IPS DF 4.7 (cell line): ENCODE measurements at regions not wholly inside any gene's neighbourhood (a gene's known extent, or its start where the extent isn't known, plus 50 kb on each side); places are given as distances from the start of the nearest gene placed in this dataset.
"Not testable (repeated sequence)": the region's sequence is repeated elsewhere in the genome, so short reads cannot be mapped to it uniquely, and the experiment has no call there.

Source experiments
- DNase-seq: peaks from one replicate; pipeline ENCODE4 v3.0.0-alpha.2; 2013; ENCODE audit warnings: low spot score; ENCODE audit errors: extremely low read depth

GRCh38 chrX:37904833-37905232 is 57.5 kb upstream of the DYNLT3 start:
- no peak for DNase-seq

- peak; percentile 28 for DNase-seq
These were observed 58.2 kb upstream of the DYNLT3 start for GRCh38 chrX:37905436-37906147.

GRCh38 chrX:37906357-37906756 is 59.0 kb upstream of the DYNLT3 start:
- DNase-seq = no peak

- DNase-seq = no peak
These were observed 62.8 kb upstream of the DYNLT3 start for GRCh38 chrX:37910186-37910585.

GRCh38 chrX:37912304-37912703 is 64.9 kb upstream of the DYNLT3 start:
- DNase-seq = no peak

- no peak for DNase-seq
These were observed 65.4 kb upstream of the DYNLT3 start for GRCh38 chrX:37912777-37913176.

- no peak for DNase-seq
These were observed 70.8 kb upstream of the DYNLT3 start for GRCh38 chrX:37918168-37918567.

- DNase-seq = no peak
These were observed 71.3 kb upstream of the DYNLT3 start for GRCh38 chrX:37918703-37919102.

- no peak for DNase-seq
These were observed 74.4 kb upstream of the DYNLT3 start for GRCh38 chrX:37921758-37922157.

- DNase-seq = no peak
These were observed 75.6 kb upstream of the DYNLT3 start for GRCh38 chrX:37922928-37923327.

- not testable (repeated sequence) for DNase-seq
These were observed 78.4 kb upstream of the DYNLT3 start for GRCh38 chrX:37925761-37926160.

GRCh38 chrX:37926700-37927099 is 79.3 kb upstream of the DYNLT3 start:
- no peak for DNase-seq

GRCh38 chrX:37942170-37942569 is 64.2 kb upstream of the SYTL5 start:
- no peak for DNase-seq

GRCh38 chrX:37943554-37944344 is 62.6 kb upstream of the SYTL5 start:
- no peak for DNase-seq

GRCh38 chrX:37946197-37946596 is 60.2 kb upstream of the SYTL5 start:
- no peak for DNase-seq

GRCh38 chrX:37955273-37955672 is 51.1 kb upstream of the SYTL5 start:
- no peak for DNase-seq

- no peak for DNase-seq
These were observed 50.1 kb upstream of the SYTL5 start for GRCh38 chrX:37956223-37956622.
